Neural crest cell (in vitro differentiated cells): ENCODE measurements at regions not wholly inside any gene's neighbourhood (a gene's known extent, or its start where the extent isn't known, plus 50 kb on each side); places are given as distances from the start of the nearest gene placed in this dataset.

Experiments used
- DNase-seq: peaks from one replicate; pipeline ENCODE4 v3.0.0; 2021; ENCODE audit warnings: low read depth, mixed read lengths, low spot score
- H3K27ac Mint-ChIP-seq: one replicate; pipeline ENCODE4 v1.8.0; 2021; ENCODE audit warnings: mild to moderate bottlenecking, mixed read lengths; ENCODE audit not compliant: unreplicated experiment
- H3K27me3 Mint-ChIP-seq: 2 replicates; pipeline ENCODE4 v1.8.0; 2021; ENCODE audit warnings: low read depth, mild to moderate bottlenecking, mixed read lengths
- H3K36me3 Mint-ChIP-seq: 2 replicates; pipeline ENCODE4 v1.8.0; 2021; ENCODE audit warnings: low read depth, mild to moderate bottlenecking, mixed read lengths
- H3K4me1 Mint-ChIP-seq: 2 replicates; pipeline ENCODE4 v1.8.0; 2021; ENCODE audit warnings: mixed read lengths
- H3K4me3 Mint-ChIP-seq: one replicate; pipeline ENCODE4 v1.8.0; 2021; ENCODE audit warnings: mild to moderate bottlenecking, mixed read lengths
- H3K9me3 Mint-ChIP-seq: 2 replicates; pipeline ENCODE4 v1.8.0; 2021; ENCODE audit warnings: mixed read lengths
- CTCF ChIP-seq: fragments of 200-600 bp; sonication (generic); conservative IDR thresholded peaks from 2 replicates; pipeline ENCODE4 v1.5.0; 2021; ENCODE audit warnings: antibody characterized with exemption, mild to moderate bottlenecking

GRCh38 chr3:72678867-72679266 is 169.4 kb downstream of the SHQ1 start:
- TF ChIP-seq CTCF: no peak
- Mint-ChIP-seq H3K4me3 (no peak overlapping the region), H3K36me3 (no peaks in the 10 kb centered on the region), H3K27ac (no peak overlapping the region), H3K27me3 (peaks cover 3% of the 10 kb centered on the region), H3K4me1 (peaks cover 38% of the 10 kb centered on the region), H3K9me3 (no peaks in the 10 kb centered on the region)
- DNase-seq: no peak

GRCh38 chr3:72678380-72678779 is 169.9 kb downstream of the SHQ1 start:
- Mint-ChIP-seq H3K9me3 (no peaks in the 10 kb centered on the region), H3K27ac (no peak overlapping the region), H3K4me1 (peaks cover 38% of the 10 kb centered on the region), H3K27me3 (peaks cover 3% of the 10 kb centered on the region), H3K36me3 (no peaks in the 10 kb centered on the region), H3K4me3 (no peak overlapping the region)
- DNase-seq: no peak
- TF ChIP-seq CTCF: no peak

- TF ChIP-seq CTCF: no peak
- Mint-ChIP-seq H3K36me3 (no peaks in the 10 kb centered on the region), H3K27ac (no peak overlapping the region), H3K4me1 (peaks cover 19% of the 10 kb centered on the region), H3K27me3 (peaks cover 18% of the 10 kb centered on the region), H3K9me3 (no peaks in the 10 kb centered on the region), H3K4me3 (no peak overlapping the region)
- DNase-seq: no peak
Observed at GRCh38 chr3:72675243-72675642, 173.0 kb downstream of the SHQ1 start.

- Mint-ChIP-seq H3K27ac (no peak overlapping the region), H3K36me3 (no peaks in the 10 kb centered on the region), H3K9me3 (no peaks in the 10 kb centered on the region), H3K27me3 (peaks cover 16% of the 10 kb centered on the region), H3K4me3 (no peak overlapping the region), H3K4me1 (peaks cover 5% of the 10 kb centered on the region)
- DNase-seq: no peak
- TF ChIP-seq CTCF: no peak
Observed at GRCh38 chr3:72673011-72673771, 175.1 kb downstream of the SHQ1 start.

- H3K27ac Mint-ChIP-seq: no peak overlapping the region
- H3K27me3 Mint-ChIP-seq: peaks cover 16% of the 10 kb centered on the region
- DNase-seq: no peak
- no peaks in the 10 kb centered on the region for H3K36me3 Mint-ChIP-seq
- no peak overlapping the region for H3K4me3 Mint-ChIP-seq
- no peaks in the 10 kb centered on the region for H3K9me3 Mint-ChIP-seq
- peaks cover 5% of the 10 kb centered on the region for H3K4me1 Mint-ChIP-seq
- TF ChIP-seq CTCF: no peak
Observed at GRCh38 chr3:72669224-72669623, 179.0 kb downstream of the SHQ1 start.
